ENCODE measurements at regions not wholly inside any gene's neighbourhood (a gene's known extent, or its start where the extent isn't known, plus 50 kb on each side); places are given as distances from the start of the nearest gene placed in this dataset.

DNA sequence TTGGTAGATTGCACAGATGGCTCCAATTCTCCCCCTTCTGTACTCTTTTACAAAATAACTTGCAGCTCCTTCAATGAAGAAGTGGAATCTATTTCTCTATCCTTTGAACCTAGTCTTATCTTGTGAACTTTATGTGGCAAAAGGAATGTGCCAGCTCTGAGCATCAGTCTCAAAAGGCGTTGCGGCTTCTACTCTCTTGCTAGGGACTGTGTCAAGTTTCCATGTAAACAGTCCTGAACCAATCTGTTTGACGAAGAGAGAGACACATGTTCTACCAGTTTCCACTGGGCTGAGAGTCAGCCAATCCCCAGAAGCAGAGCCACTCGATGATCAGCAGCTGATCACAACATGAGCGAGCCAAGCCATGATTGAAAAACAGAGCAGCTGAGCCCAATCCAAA, 439.7 kb upstream of the SETBP1 start:
- TF ChIP-seq, protein P1, sequence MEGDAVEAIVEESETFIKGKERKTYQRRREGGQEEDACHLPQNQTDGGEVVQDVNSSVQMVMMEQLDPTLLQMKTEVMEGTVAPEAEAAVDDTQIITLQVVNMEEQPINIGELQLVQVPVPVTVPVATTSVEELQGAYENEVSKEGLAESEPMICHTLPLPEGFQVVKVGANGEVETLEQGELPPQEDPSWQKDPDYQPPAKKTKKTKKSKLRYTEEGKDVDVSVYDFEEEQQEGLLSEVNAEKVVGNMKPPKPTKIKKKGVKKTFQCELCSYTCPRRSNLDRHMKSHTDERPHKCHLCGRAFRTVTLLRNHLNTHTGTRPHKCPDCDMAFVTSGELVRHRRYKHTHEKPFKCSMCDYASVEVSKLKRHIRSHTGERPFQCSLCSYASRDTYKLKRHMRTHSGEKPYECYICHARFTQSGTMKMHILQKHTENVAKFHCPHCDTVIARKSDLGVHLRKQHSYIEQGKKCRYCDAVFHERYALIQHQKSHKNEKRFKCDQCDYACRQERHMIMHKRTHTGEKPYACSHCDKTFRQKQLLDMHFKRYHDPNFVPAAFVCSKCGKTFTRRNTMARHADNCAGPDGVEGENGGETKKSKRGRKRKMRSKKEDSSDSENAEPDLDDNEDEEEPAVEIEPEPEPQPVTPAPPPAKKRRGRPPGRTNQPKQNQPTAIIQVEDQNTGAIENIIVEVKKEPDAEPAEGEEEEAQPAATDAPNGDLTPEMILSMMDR (IDR thresholded peaks at IDR 0.05): no peak
- TF ChIP-seq POLR2A (IDR thresholded peaks at IDR 0.05): no peak

Data from Peyer's patch (tissue), 4 donors.